Suprapubic skin (tissue), 4 donors: ENCODE measurements at regions not wholly inside any gene's neighbourhood (a gene's known extent, or its start where the extent isn't known, plus 50 kb on each side); places are given as distances from the start of the nearest gene placed in this dataset.

Source experiments
- EP300 ChIP-seq: sonication (generic); formaldehyde crosslinking; IDR thresholded peaks from one replicate; pipeline ENCODE4 v1.6.1; 2017; ENCODE audit warnings: antibody characterized with exemption
- POLR2A ChIP-seq, 2 donors: fragments of 450-650 bp; IDR thresholded peaks; one replicate each; pipeline ENCODE4 v1.6.1; 2017; ENCODE audit warnings: antibody characterized with exemption in 2 of 2, mild to moderate bottlenecking in 2 of 2, moderate library complexity in 2 of 2
- POLR2AphosphoS5 ChIP-seq, 3 donors: sonication (generic); formaldehyde crosslinking; IDR thresholded peaks; one replicate each; pipeline ENCODE4 v1.6.1; 2017; ENCODE audit warnings: antibody characterized with exemption in 3 of 3
- TF ChIP-seq, protein P1 (sequence below), 2 donors: fragments of 200-600 bp in 1 of 2; fragments of 450-650 bp in 1 of 2; sonication (generic) in 1 of 2; IDR thresholded peaks; one replicate each; pipeline ENCODE4 v1.5.1; 2016 to 2019; ENCODE audit warnings: antibody characterized with exemption in 2 of 2, mild to moderate bottlenecking in 1 of 2, moderate library complexity in 1 of 2

DNA sequence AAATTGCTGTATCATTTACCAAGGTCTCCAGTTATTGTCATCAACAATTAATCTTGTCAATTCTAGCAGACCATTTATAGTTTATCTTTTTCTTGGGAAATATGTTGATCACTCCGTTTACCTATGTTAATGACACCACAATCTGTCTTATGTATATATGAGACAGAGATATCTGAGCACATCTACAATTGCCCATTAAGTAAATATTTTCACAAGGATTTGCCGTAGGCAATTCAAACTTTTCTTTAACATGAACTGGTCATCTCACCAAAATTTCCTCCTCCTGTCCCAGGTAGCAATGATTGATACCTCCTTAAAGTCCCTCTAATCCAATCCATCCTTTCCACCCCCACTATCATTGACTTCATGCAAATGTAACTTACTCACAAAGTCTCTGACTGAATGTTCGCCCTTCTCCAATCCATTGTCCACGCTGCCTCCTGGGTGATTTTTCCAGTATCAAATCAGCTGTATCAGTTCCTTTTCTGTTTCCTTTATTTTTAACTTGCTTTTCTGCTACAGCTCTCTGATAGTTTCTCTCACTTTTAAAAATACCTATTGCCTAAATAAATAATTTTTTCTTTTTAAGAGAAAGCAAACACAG is 138.3 kb downstream of the GNAT3 start:
- TF ChIP-seq POLR2AphosphoS5 (IDR thresholded peaks at IDR 0.05): no peak
- TF ChIP-seq POLR2A (IDR thresholded peaks at IDR 0.05): no peak
- TF ChIP-seq EP300: no peak
- TF ChIP-seq, protein P1, sequence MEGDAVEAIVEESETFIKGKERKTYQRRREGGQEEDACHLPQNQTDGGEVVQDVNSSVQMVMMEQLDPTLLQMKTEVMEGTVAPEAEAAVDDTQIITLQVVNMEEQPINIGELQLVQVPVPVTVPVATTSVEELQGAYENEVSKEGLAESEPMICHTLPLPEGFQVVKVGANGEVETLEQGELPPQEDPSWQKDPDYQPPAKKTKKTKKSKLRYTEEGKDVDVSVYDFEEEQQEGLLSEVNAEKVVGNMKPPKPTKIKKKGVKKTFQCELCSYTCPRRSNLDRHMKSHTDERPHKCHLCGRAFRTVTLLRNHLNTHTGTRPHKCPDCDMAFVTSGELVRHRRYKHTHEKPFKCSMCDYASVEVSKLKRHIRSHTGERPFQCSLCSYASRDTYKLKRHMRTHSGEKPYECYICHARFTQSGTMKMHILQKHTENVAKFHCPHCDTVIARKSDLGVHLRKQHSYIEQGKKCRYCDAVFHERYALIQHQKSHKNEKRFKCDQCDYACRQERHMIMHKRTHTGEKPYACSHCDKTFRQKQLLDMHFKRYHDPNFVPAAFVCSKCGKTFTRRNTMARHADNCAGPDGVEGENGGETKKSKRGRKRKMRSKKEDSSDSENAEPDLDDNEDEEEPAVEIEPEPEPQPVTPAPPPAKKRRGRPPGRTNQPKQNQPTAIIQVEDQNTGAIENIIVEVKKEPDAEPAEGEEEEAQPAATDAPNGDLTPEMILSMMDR (IDR thresholded peaks at IDR 0.05): no peak
